Muscle layer of colon (tissue), 2 donors: ENCODE measurements at regions not wholly inside any gene's neighbourhood (a gene's known extent, or its start where the extent isn't known, plus 50 kb on each side); places are given as distances from the start of the nearest gene placed in this dataset.
"Not testable (repeated sequence)": the region's sequence is repeated elsewhere in the genome, so short reads cannot be mapped to it uniquely, and the experiment has no call there.

ENCODE experiments used
- H3K27ac ChIP-seq: one replicate; pipeline ENCODE4 v1.7.0; 2013; ENCODE audit warnings: low read depth, mild to moderate bottlenecking, low read length, moderate library complexity
- H3K27me3 ChIP-seq, 2 donors: one replicate each; pipeline ENCODE4 v1.7.0; 2013; ENCODE audit warnings: low read length in 2 of 2, mild to moderate bottlenecking in 2 of 2; ENCODE audit not compliant: insufficient read depth in 2 of 2, control insufficient read depth in 1 of 2
- H3K36me3 ChIP-seq: one replicate; pipeline ENCODE4 v1.7.0; 2013; ENCODE audit warnings: mild to moderate bottlenecking, low read length; ENCODE audit not compliant: insufficient read depth
- H3K4me1 ChIP-seq: one replicate; pipeline ENCODE4 v1.7.0; 2013; ENCODE audit warnings: mild to moderate bottlenecking, low read length; ENCODE audit not compliant: insufficient read depth
- H3K4me3 ChIP-seq, 2 donors: one replicate each; pipeline ENCODE4 v1.7.0; 2013; ENCODE audit warnings: low read length in 2 of 2, low read depth in 1 of 2, mild to moderate bottlenecking in 1 of 2, moderate library complexity in 1 of 2
- H3K9ac ChIP-seq: one replicate; pipeline ENCODE4 v1.7.0; 2013; ENCODE audit warnings: low read length
- H3K9me3 ChIP-seq: one replicate; pipeline ENCODE4 v1.7.0; 2013; ENCODE audit warnings: mild to moderate bottlenecking, low read length
- donor health status: abdominal sarcoma.
- donor health status: Adenocarcinoma of cecum.

GRCh38 chr1:190832511-190832910 lies 354.8 kb upstream of the BRINP3 start:
- no peak overlapping the region for H3K4me3 ChIP-seq
- H3K36me3 ChIP-seq: no peaks in the 10 kb centered on the region

GRCh38 chr1:190835658-190836057 lies 358.0 kb upstream of the BRINP3 start:
- no peaks in the 10 kb centered on the region for H3K36me3 ChIP-seq
- H3K9me3 ChIP-seq: no peaks in the 10 kb centered on the region

More at GRCh38 chr1:190832511-190832910, 354.8 kb upstream of the BRINP3 start:
- Histone ChIP-seq H3K4me1 (no peaks in the 10 kb centered on the region), H3K27me3 (no peaks in the 10 kb centered on the region), H3K9me3 (no peaks in the 10 kb centered on the region), H3K9ac (no peak overlapping the region), H3K27ac (no peak overlapping the region)

GRCh38 chr1:190837200-190837599 lies 359.5 kb upstream of the BRINP3 start:
- H3K27me3 ChIP-seq, H3K27ac ChIP-seq, H3K36me3 ChIP-seq, H3K4me1 ChIP-seq, H3K9ac ChIP-seq, H3K4me3 ChIP-seq, H3K9me3 ChIP-seq: not testable (repeated sequence)

More at GRCh38 chr1:190835658-190836057, 358.0 kb upstream of the BRINP3 start:
- H3K4me3 ChIP-seq: no peak overlapping the region
- H3K27ac ChIP-seq: no peak overlapping the region
- H3K4me1 ChIP-seq: no peaks in the 10 kb centered on the region
- H3K27me3 ChIP-seq: no peaks in the 10 kb centered on the region
- no peak overlapping the region for H3K9ac ChIP-seq

- Histone ChIP-seq H3K4me1 (no peaks in the 10 kb centered on the region), H3K9ac (no peak overlapping the region), H3K27ac (no peak overlapping the region), H3K4me3 (no peak overlapping the region), H3K9me3 (no peaks in the 10 kb centered on the region), H3K36me3 (no peaks in the 10 kb centered on the region), H3K27me3 (no peaks in the 10 kb centered on the region)
These were observed 360.2 kb upstream of the BRINP3 start for GRCh38 chr1:190837888-190838287.

GRCh38 chr1:190847166-190847565 lies 369.5 kb upstream of the BRINP3 start:
- Histone ChIP-seq H3K9ac (no peak overlapping the region), H3K27me3 (no peaks in the 10 kb centered on the region), H3K4me1 (no peaks in the 10 kb centered on the region), H3K36me3 (no peaks in the 10 kb centered on the region), H3K4me3 (no peak overlapping the region), H3K27ac (no peak overlapping the region), H3K9me3 (no peaks in the 10 kb centered on the region)

- H3K9ac ChIP-seq: no peak overlapping the region
- H3K9me3 ChIP-seq: no peaks in the 10 kb centered on the region
- no peak overlapping the region for H3K4me3 ChIP-seq
- no peaks in the 10 kb centered on the region for H3K4me1 ChIP-seq
- no peak overlapping the region for H3K27ac ChIP-seq
- no peaks in the 10 kb centered on the region for H3K36me3 ChIP-seq
- H3K27me3 ChIP-seq: no peaks in the 10 kb centered on the region
These were observed 371.7 kb upstream of the BRINP3 start for GRCh38 chr1:190849346-190849745.

GRCh38 chr1:190852611-190853010 lies 374.9 kb upstream of the BRINP3 start:
- Histone ChIP-seq H3K27ac (no peak overlapping the region), H3K9me3 (no peaks in the 10 kb centered on the region), H3K4me3 (no peak overlapping the region), H3K4me1 (no peaks in the 10 kb centered on the region), H3K36me3 (no peaks in the 10 kb centered on the region), H3K27me3 (no peaks in the 10 kb centered on the region), H3K9ac (no peak overlapping the region)

- Histone ChIP-seq H3K27ac (no peak overlapping the region), H3K9ac (no peak overlapping the region), H3K4me3 (no peak overlapping the region), H3K4me1 (no peaks in the 10 kb centered on the region), H3K27me3 (no peaks in the 10 kb centered on the region), H3K9me3 (no peaks in the 10 kb centered on the region), H3K36me3 (no peaks in the 10 kb centered on the region)
These were observed 380.5 kb upstream of the BRINP3 start for GRCh38 chr1:190858140-190858539.

- Histone ChIP-seq H3K36me3 (no peaks in the 10 kb centered on the region), H3K4me3 (no peak overlapping the region), H3K4me1 (no peaks in the 10 kb centered on the region), H3K9me3 (no peaks in the 10 kb centered on the region), H3K27ac (no peak overlapping the region), H3K27me3 (no peaks in the 10 kb centered on the region), H3K9ac (no peak overlapping the region)
These were observed 386.5 kb upstream of the BRINP3 start for GRCh38 chr1:190864013-190864641.

GRCh38 chr1:190880352-190880751 lies 402.7 kb upstream of the BRINP3 start:
- no peaks in the 10 kb centered on the region for H3K4me1 ChIP-seq
- no peak overlapping the region for H3K9ac ChIP-seq
- no peak overlapping the region for H3K27ac ChIP-seq
- H3K27me3 ChIP-seq: no peaks in the 10 kb centered on the region
- no peaks in the 10 kb centered on the region for H3K9me3 ChIP-seq
- H3K4me3 ChIP-seq: no peak overlapping the region
- no peaks in the 10 kb centered on the region for H3K36me3 ChIP-seq

- no peak overlapping the region for H3K27ac ChIP-seq
- no peaks in the 10 kb centered on the region for H3K27me3 ChIP-seq
- H3K4me3 ChIP-seq: no peak overlapping the region
- no peaks in the 10 kb centered on the region for H3K4me1 ChIP-seq
- no peaks in the 10 kb centered on the region for H3K9me3 ChIP-seq
- H3K36me3 ChIP-seq: no peaks in the 10 kb centered on the region
- no peak overlapping the region for H3K9ac ChIP-seq
These were observed 403.4 kb upstream of the BRINP3 start for GRCh38 chr1:190881064-190881463.

GRCh38 chr1:190897233-190897632 lies 419.6 kb upstream of the BRINP3 start:
- Histone ChIP-seq H3K27me3 (no peaks in the 10 kb centered on the region), H3K9me3 (no peaks in the 10 kb centered on the region), H3K27ac (no peak overlapping the region), H3K36me3 (no peaks in the 10 kb centered on the region), H3K4me3 (no peak overlapping the region), H3K4me1 (no peaks in the 10 kb centered on the region), H3K9ac (no peak overlapping the region)
